ENCODE measurements at regions not wholly inside any gene's neighbourhood (a gene's known extent, or its start where the extent isn't known, plus 50 kb on each side); places are given as distances from the start of the nearest gene placed in this dataset.

DNA sequence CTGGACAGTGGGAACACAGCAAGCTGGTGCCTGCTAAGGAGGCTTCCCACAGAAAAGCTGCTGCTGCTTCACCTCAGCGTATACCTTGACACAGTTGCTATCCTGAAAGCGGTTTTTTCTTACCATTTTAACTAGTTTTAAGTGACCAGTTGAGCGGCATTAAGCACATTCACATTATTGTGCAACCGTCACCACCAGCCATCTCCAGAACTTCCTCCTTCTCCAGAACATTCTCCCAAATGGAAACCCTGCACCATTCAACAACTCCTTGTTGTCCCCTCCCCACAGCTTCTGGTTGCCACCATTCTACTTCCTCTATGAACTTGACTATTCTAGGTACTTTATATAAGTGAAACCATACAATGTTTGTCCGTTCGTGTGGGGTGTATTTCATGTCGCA, 169.9 kb downstream of the SNX10 start:
- H3K4me1 ChIP-seq: no peaks in the 10 kb centered on the region
- TF ChIP-seq, protein P1, sequence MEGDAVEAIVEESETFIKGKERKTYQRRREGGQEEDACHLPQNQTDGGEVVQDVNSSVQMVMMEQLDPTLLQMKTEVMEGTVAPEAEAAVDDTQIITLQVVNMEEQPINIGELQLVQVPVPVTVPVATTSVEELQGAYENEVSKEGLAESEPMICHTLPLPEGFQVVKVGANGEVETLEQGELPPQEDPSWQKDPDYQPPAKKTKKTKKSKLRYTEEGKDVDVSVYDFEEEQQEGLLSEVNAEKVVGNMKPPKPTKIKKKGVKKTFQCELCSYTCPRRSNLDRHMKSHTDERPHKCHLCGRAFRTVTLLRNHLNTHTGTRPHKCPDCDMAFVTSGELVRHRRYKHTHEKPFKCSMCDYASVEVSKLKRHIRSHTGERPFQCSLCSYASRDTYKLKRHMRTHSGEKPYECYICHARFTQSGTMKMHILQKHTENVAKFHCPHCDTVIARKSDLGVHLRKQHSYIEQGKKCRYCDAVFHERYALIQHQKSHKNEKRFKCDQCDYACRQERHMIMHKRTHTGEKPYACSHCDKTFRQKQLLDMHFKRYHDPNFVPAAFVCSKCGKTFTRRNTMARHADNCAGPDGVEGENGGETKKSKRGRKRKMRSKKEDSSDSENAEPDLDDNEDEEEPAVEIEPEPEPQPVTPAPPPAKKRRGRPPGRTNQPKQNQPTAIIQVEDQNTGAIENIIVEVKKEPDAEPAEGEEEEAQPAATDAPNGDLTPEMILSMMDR (IDR thresholded peaks at IDR 0.05; ENCODE audit: low read depth, low read length): no peak
- H3K27me3 ChIP-seq: no peaks in the 10 kb centered on the region
- H3K36me3 ChIP-seq: no peaks in the 10 kb centered on the region
- DNase-seq: no peak
- H3K9me3 ChIP-seq: no peaks in the 10 kb centered on the region
- no peak overlapping the region for H3K4me3 ChIP-seq (ENCODE audit: low read depth, low read length)

DNA sequence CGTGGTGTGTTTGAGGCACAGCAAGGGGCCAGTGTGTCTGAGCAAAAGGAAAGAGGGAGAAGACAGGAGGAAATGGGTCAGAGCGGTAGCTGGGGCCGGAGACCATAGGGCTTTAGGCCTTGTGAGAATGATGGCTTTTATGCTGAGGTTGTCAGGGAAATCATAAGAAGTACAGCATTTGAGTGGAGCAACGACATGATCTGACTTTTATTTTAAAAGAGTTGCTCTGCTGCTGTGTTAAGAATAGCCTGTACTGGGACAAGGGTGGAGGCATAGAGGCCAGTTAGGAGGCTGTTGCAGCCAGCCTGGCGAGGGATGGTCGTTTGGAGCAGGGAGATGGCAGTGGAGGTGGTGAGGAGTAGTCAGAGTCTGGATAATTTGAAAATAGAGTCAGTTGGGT, 174.3 kb downstream of the SNX10 start:
- no peaks in the 10 kb centered on the region for H3K9me3 ChIP-seq
- no peak overlapping the region for H3K4me3 ChIP-seq (ENCODE audit: low read depth, low read length)
- no peak for DNase-seq
- TF ChIP-seq, protein P1 (IDR thresholded peaks at IDR 0.05; ENCODE audit: low read depth, low read length): no peak
- H3K27me3 ChIP-seq: no peaks in the 10 kb centered on the region; the same call in 1 of the 2 replicates
- no peaks in the 10 kb centered on the region for H3K36me3 ChIP-seq
- no peaks in the 10 kb centered on the region for H3K4me1 ChIP-seq

DNA sequence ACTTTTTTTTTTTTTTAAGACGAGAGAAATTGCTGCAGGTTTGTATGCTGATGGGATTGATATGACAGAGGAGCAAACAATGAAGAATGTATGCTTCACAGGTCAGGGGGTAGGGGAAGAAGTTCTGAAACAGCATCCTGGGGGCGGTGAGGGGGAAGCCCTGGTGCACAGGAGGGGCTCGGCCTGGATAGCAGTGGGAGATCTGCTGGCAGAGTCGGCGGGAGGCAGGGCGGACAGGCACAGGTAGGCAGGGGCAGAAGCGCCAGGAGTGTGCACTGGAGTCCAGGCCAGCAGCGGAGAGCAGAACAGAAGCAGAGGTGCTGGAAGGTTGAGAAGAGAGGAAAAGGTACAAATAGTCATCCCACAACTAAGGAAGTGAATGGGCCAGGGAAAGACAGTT, 175.4 kb downstream of the SNX10 start:
- no peak overlapping the region for H3K4me3 ChIP-seq (ENCODE audit: low read depth, low read length)
- no peaks in the 10 kb centered on the region for H3K36me3 ChIP-seq
- no peaks in the 10 kb centered on the region for H3K4me1 ChIP-seq
- TF ChIP-seq, protein P1 (IDR thresholded peaks at IDR 0.05; ENCODE audit: low read depth, low read length): no peak
- H3K27me3 ChIP-seq: no peaks in the 10 kb centered on the region; the same call in none of the 2 replicates
- no peak for DNase-seq
- no peaks in the 10 kb centered on the region for H3K9me3 ChIP-seq

DNA sequence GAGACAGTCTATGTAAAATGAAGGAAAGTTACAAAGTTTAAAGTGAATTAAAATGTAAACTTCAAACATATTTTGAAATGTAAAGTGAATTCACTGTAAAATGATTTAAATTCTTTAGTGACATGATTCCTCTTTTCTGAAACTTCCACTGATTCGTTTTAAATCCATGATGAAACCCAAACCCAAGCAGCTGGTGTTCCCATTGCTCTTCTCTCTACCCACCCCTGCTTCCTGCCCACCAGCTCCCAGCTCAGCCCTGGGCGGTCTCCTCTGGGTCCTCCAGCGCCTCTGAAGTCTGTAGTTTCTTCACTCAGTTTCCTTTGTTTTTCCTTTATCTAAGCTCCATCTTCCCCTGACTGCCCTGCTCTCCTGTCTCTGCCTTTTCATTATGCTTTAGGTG, 175.9 kb downstream of the SNX10 start:
- Histone ChIP-seq H3K4me3 (ENCODE audit: low read depth, low read length) (no peak overlapping the region), H3K9me3 (no peaks in the 10 kb centered on the region), H3K27me3 (peaks cover 2% of the 10 kb centered on the region), H3K4me1 (no peaks in the 10 kb centered on the region), H3K36me3 (no peaks in the 10 kb centered on the region)
- TF ChIP-seq, protein P1 (IDR thresholded peaks at IDR 0.05; ENCODE audit: low read depth, low read length): no peak
- DNase-seq: no peak

GRCh38 chr7:26468625-26469024, 177.0 kb downstream of the SNX10 start:
- H3K27me3 ChIP-seq: peaks cover 2% of the 10 kb centered on the region
- H3K4me3 ChIP-seq (ENCODE audit: low read depth, low read length): no peak overlapping the region
- no peak for DNase-seq
- H3K4me1 ChIP-seq: no peaks in the 10 kb centered on the region
- TF ChIP-seq, protein P1 (IDR thresholded peaks at IDR 0.05; ENCODE audit: low read depth, low read length): no peak
- no peaks in the 10 kb centered on the region for H3K9me3 ChIP-seq
- no peaks in the 10 kb centered on the region for H3K36me3 ChIP-seq

- DNase-seq: no peak
- no peak overlapping the region for H3K4me3 ChIP-seq (ENCODE audit: low read depth, low read length)
- H3K27me3 ChIP-seq: peaks cover 5% of the 10 kb centered on the region
- H3K4me1 ChIP-seq: no peaks in the 10 kb centered on the region
- H3K9me3 ChIP-seq: no peaks in the 10 kb centered on the region
- TF ChIP-seq, protein P1 (IDR thresholded peaks at IDR 0.05; ENCODE audit: low read depth, low read length): no peak
- no peaks in the 10 kb centered on the region for H3K36me3 ChIP-seq
Observed at GRCh38 chr7:26469188-26469587, 177.5 kb downstream of the SNX10 start.

All from BE2C (cell line).